NCI-H1092 treated with DMSO at 0.1 percent for 48 hours (cell line): ENCODE measurements at regions not wholly inside any gene's neighbourhood (a gene's known extent, or its start where the extent isn't known, plus 50 kb on each side); places are given as distances from the start of the nearest gene placed in this dataset.
"Not testable (repeated sequence)": the region's sequence is repeated elsewhere in the genome, so short reads cannot be mapped to it uniquely, and the experiment has no call there.

Experiments used
- DNase-seq: peaks from one replicate; lab custom pipeline; 2025; lab: John Stamatoyannopoulos, UW

- DNase-seq: no peak
These were observed 193.6 kb upstream of the PIK3R1 start for GRCh38 chr5:68021916-68022315.

GRCh38 chr5:68021227-68021626 is 194.3 kb upstream of the PIK3R1 start:
- no peak for DNase-seq

- DNase-seq: not testable (repeated sequence)
These were observed 195.0 kb upstream of the PIK3R1 start for GRCh38 chr5:68020461-68020969.

- no peak for DNase-seq
These were observed 199.9 kb upstream of the PIK3R1 start for GRCh38 chr5:68015381-68016302.

- no peak for DNase-seq
These were observed 202.7 kb upstream of the PIK3R1 start for GRCh38 chr5:68012831-68013230.

GRCh38 chr5:68012429-68012828 is 203.1 kb upstream of the PIK3R1 start:
- no peak for DNase-seq

GRCh38 chr5:68011801-68012200 is 203.8 kb upstream of the PIK3R1 start:
- no peak for DNase-seq

GRCh38 chr5:68011259-68011760 is 204.2 kb upstream of the PIK3R1 start:
- DNase-seq: no peak

- DNase-seq: no peak
These were observed 204.8 kb upstream of the PIK3R1 start for GRCh38 chr5:68010740-68011139.

GRCh38 chr5:68007451-68007850 is 208.1 kb upstream of the PIK3R1 start:
- DNase-seq: no peak

GRCh38 chr5:68002836-68003235 is 212.7 kb upstream of the PIK3R1 start:
- no peak for DNase-seq

- no peak for DNase-seq
These were observed 214.8 kb upstream of the PIK3R1 start for GRCh38 chr5:68000805-68001204.

GRCh38 chr5:67999391-67999790 is 216.2 kb upstream of the PIK3R1 start:
- no peak for DNase-seq

- no peak for DNase-seq
These were observed 216.8 kb upstream of the PIK3R1 start for GRCh38 chr5:67998709-67999261.

GRCh38 chr5:67997892-67998457 is 217.6 kb upstream of the PIK3R1 start:
- no peak for DNase-seq

- no peak for DNase-seq
These were observed 218.4 kb upstream of the PIK3R1 start for GRCh38 chr5:67997148-67997547.

- DNase-seq: no peak
These were observed 219.0 kb upstream of the PIK3R1 start for GRCh38 chr5:67996596-67996995.

- DNase-seq: no peak
These were observed 222.6 kb upstream of the PIK3R1 start for GRCh38 chr5:67992923-67993322.

GRCh38 chr5:67989456-67989855 is 226.1 kb upstream of the PIK3R1 start:
- DNase-seq: no peak

GRCh38 chr5:67986761-67987160 is 228.8 kb upstream of the PIK3R1 start:
- no peak for DNase-seq

- DNase-seq: no peak
These were observed 229.7 kb upstream of the PIK3R1 start for GRCh38 chr5:67985686-67986387.

- no peak for DNase-seq
These were observed 231.0 kb upstream of the PIK3R1 start for GRCh38 chr5:67984546-67984945.
